B cell (primary cell): ENCODE measurements at regions not wholly inside any gene's neighbourhood (a gene's known extent, or its start where the extent isn't known, plus 50 kb on each side); places are given as distances from the start of the nearest gene placed in this dataset.

ENCODE experiments used
- ATAC-seq: fragments of 200-7000 bp; cut with Tn5 transposase; one replicate; pipeline ENCODE4 v1.10.0; 2021; ENCODE audit warnings: low read depth, mild to moderate bottlenecking, moderate number of reproducible peaks, moderate library complexity
- CTCF ChIA-PET: fragments of 350-600 bp; sonication (Branson Sonifier 250); formaldehyde crosslinking; loops from one replicate; lab custom pipeline; 2021; ENCODE audit warnings: antibody characterized with exemption, inconsistent platforms; lab: Charles Lee
- POLR2A ChIA-PET: fragments of 350-600 bp; sonication (Branson Sonifier 250); formaldehyde crosslinking; loops from one replicate; lab custom pipeline; 2021; ENCODE audit warnings: antibody characterized with exemption; lab: Charles Lee
- DNase-seq: peaks from one replicate; pipeline ENCODE4 v3.0.0; 2013
- H2AFZ ChIP-seq: 2 replicates; pipeline ENCODE4 v1.6.1; 2012; ENCODE audit warnings: mild to moderate bottlenecking, low read depth, low read length; ENCODE audit not compliant: insufficient read depth, poor library complexity, severe bottlenecking
- H3K27ac ChIP-seq, 2 donors: 1 replicate in 1 of 2; 2 replicates in 1 of 2; pipeline ENCODE4 v1.5.1; 2012 to 2013; ENCODE audit warnings: low read length in 2 of 2, mild to moderate bottlenecking in 2 of 2, moderate library complexity in 1 of 2
- H3K27me3 ChIP-seq, 4 experiments: fragments of 200-600 bp in 1 of 4; sonication (generic) in 1 of 4; replicated peaks in 1 of 4; 1 replicate in 2 of 4; 2 replicates in 2 of 4; pipeline versions ENCODE4 v1.6.1 to v1.7.0; 2013 to 2016; ENCODE audit warnings: low read length in 3 of 4, mild to moderate bottlenecking in 2 of 4, mixed read lengths in 1 of 4, moderate library complexity in 1 of 4; ENCODE audit not compliant: insufficient read depth in 4 of 4, control insufficient read depth in 3 of 4; ENCODE audit errors: control extremely low read depth in 1 of 4
- H3K36me3 ChIP-seq, 2 experiments: replicated peaks in 1 of 2; 1 replicate in 1 of 2; 2 replicates in 1 of 2; pipeline versions ENCODE4 v1.6.1 to v1.7.1; 2013; ENCODE audit warnings: low read length in 1 of 2; ENCODE audit not compliant: insufficient read depth in 2 of 2, control insufficient read depth in 1 of 2; ENCODE audit errors: control extremely low read depth in 1 of 2, extremely low read depth in 1 of 2
- H3K4me1 ChIP-seq, 2 donors: fragments of 200-600 bp in 1 of 2; sonication (generic) in 1 of 2; 1 replicate in 1 of 2; 2 replicates in 1 of 2; pipeline versions ENCODE4 v1.5.1 to v1.6.1; 2013 to 2017; ENCODE audit warnings: low read length in 2 of 2; ENCODE audit not compliant: control insufficient read depth in 2 of 2, insufficient read depth in 2 of 2
- H3K4me2 ChIP-seq: replicated peaks from 2 replicates; pipeline ENCODE3; 2012; ENCODE audit warnings: mild to moderate bottlenecking, low read depth, low read length; ENCODE audit not compliant: poor library complexity, severe bottlenecking
- H3K4me3 ChIP-seq, 5 experiments: fragments of 200-600 bp in 1 of 5; sonication (generic) in 1 of 5; 1 replicate in 3 of 5; 2 replicates in 2 of 5; pipeline versions ENCODE4 v1.5.1 to v1.7.0; 2011 to 2016; ENCODE audit warnings: low read length in 4 of 5, mild to moderate bottlenecking in 4 of 5, low read depth in 2 of 5, control low read depth in 1 of 5, moderate library complexity in 1 of 5; ENCODE audit not compliant: insufficient read depth in 1 of 5; ENCODE audit errors: control extremely low read depth in 1 of 5, extremely low read depth in 1 of 5
- H3K79me2 ChIP-seq: fragments of 200-600 bp; sonication (generic); one replicate; pipeline ENCODE4 v1.6.0; 2016; ENCODE audit warnings: low read length; ENCODE audit not compliant: control insufficient read depth, insufficient read depth
- H3K9ac ChIP-seq: fragments of 200-600 bp; sonication (generic); 2 replicates; pipeline ENCODE4 v1.6.1; 2017; ENCODE audit warnings: mild to moderate bottlenecking, low read length, moderate library complexity
- H3K9me3 ChIP-seq, 3 donors: one replicate each; pipeline versions ENCODE4 v1.6.1 to v1.7.1; 2013; ENCODE audit warnings: low read length in 2 of 3; ENCODE audit not compliant: control insufficient read depth in 2 of 3, insufficient read depth in 1 of 3; ENCODE audit errors: control extremely low read depth in 1 of 3
- H4K20me1 ChIP-seq: 2 replicates; pipeline ENCODE4 v1.6.0; 2012; ENCODE audit warnings: mild to moderate bottlenecking, low read length; ENCODE audit not compliant: insufficient read depth, control insufficient read depth, poor library complexity, severe bottlenecking
- H3K27ac Mint-ChIP-seq: one replicate; pipeline ENCODE4 v1.8.0; 2021; ENCODE audit warnings: mixed read lengths
- H3K27me3 Mint-ChIP-seq: one replicate; pipeline ENCODE4 v1.8.0; 2021; ENCODE audit warnings: mixed read lengths
- H3K4me1 Mint-ChIP-seq: one replicate; pipeline ENCODE4 v1.8.0; 2021; ENCODE audit warnings: mixed read lengths
- H3K4me3 Mint-ChIP-seq: one replicate; pipeline ENCODE4 v1.8.0; 2021; ENCODE audit warnings: mixed read lengths
- H3K9me3 Mint-ChIP-seq: one replicate; pipeline ENCODE4 v1.8.0; 2022; ENCODE audit warnings: mixed read lengths; ENCODE audit not compliant: insufficient read depth
- CTCF ChIP-seq: fragments of 200-600 bp; IDR thresholded peaks from one replicate; pipeline ENCODE4 v1.8.0; 2022; ENCODE audit warnings: antibody characterized with exemption, mild to moderate bottlenecking
- EZH2 ChIP-seq: IDR thresholded peaks from 2 replicates; pipeline ENCODE4 v1.6.1; 2012; ENCODE audit warnings: borderline replicate concordance, low read depth, mild to moderate bottlenecking, moderate library complexity, low read length; ENCODE audit not compliant: insufficient read depth, poor library complexity, severe bottlenecking
- WGBS: methylation state at CpG from one replicate; pipeline ENCODE4 v1.1.5; 2013; ENCODE audit warnings: missing lambda C conversion rate; ENCODE audit not compliant: insufficient coverage; 5-methylcytosine and 5-hydroxymethylcytosine counted together
- intact Hi-C: fragments of 100-400 bp; cut with micrococcal nuclease; formaldehyde crosslinking; loops from one replicate; pipeline ENCODE4 v1.10.0; 2022

- no peak for TF ChIP-seq EZH2
- no peak for TF ChIP-seq CTCF
- CTCF ChIA-PET = no interaction called here
- H2AFZ ChIP-seq = no peak overlapping the region
- DNase-seq (no peak), ATAC-seq (no peak)
- no peaks in the 10 kb centered on the region for H4K20me1 ChIP-seq
- no peaks in the 10 kb centered on the region for H3K9me3 ChIP-seq
- H3K4me3 Mint-ChIP-seq = no peak overlapping the region
- H3K27me3 Mint-ChIP-seq = no peaks in the 10 kb centered on the region
- H3K79me2 ChIP-seq = no peaks in the 10 kb centered on the region
- intact Hi-C loops = no loop called here
- H3K27ac ChIP-seq = no peak overlapping the region
- H3K4me2 ChIP-seq = no peak overlapping the region
- H3K27me3 ChIP-seq = no peaks in the 10 kb centered on the region
- no peaks in the 10 kb centered on the region for H3K4me1 ChIP-seq
- H3K9ac ChIP-seq = no peak overlapping the region
- H3K4me1 Mint-ChIP-seq = no peaks in the 10 kb centered on the region
- 100% methylated on average over 2 of the region's 4 CpGs for WGBS
- no peak overlapping the region for H3K27ac Mint-ChIP-seq
- H3K4me3 ChIP-seq = no peak overlapping the region
- POLR2A ChIA-PET = no interaction called here
- H3K9me3 Mint-ChIP-seq = peaks cover 2% of the 10 kb centered on the region
- H3K36me3 ChIP-seq = no peaks in the 10 kb centered on the region
Observed at GRCh38 chr4:43243433-43244116, 351.1 kb downstream of the GRXCR1 start.

- Histone ChIP-seq H4K20me1 (no peaks in the 10 kb centered on the region), H3K4me2 (no peak overlapping the region), H3K4me1 (no peaks in the 10 kb centered on the region), H3K9me3 (no peaks in the 10 kb centered on the region), H3K79me2 (no peaks in the 10 kb centered on the region), H3K4me3 (no peak overlapping the region), H3K9ac (no peak overlapping the region), H3K36me3 (no peaks in the 10 kb centered on the region), H3K27me3 (no peaks in the 10 kb centered on the region), H2AFZ (no peak overlapping the region), H3K27ac (no peak overlapping the region)
- ATAC-seq = no peak
- Mint-ChIP-seq H3K27me3 (no peaks in the 10 kb centered on the region), H3K4me1 (no peaks in the 10 kb centered on the region), H3K9me3 (peaks cover 2% of the 10 kb centered on the region), H3K27ac (no peak overlapping the region), H3K4me3 (no peak overlapping the region)
- DNase-seq = no peak
- ChIA-PET CTCF (no interaction called here), POLR2A (no interaction called here)
- WGBS = no CpG with 5 or more reads among the region's 1 CpG
- intact Hi-C loops = no loop called here
- TF ChIP-seq CTCF = no peak
- TF ChIP-seq EZH2 = no peak
Observed at GRCh38 chr4:43244688-43245382, 352.3 kb downstream of the GRXCR1 start.
